GM19023 (cell line): ENCODE measurements at regions not wholly inside any gene's neighbourhood (a gene's known extent, or its start where the extent isn't known, plus 50 kb on each side); places are given as distances from the start of the nearest gene placed in this dataset.
A peak's percentile ranks its signal among the peaks of the same experiment; 100 is the strongest.

Source experiments
- ATAC-seq: cut with Tn5 transposase; IDR thresholded peaks from one replicate; pipeline ENCODE4 v1.9.1; 2021; ENCODE audit warnings: mild to moderate bottlenecking, moderate library complexity; ENCODE audit not compliant: unreplicated experiment

DNA sequence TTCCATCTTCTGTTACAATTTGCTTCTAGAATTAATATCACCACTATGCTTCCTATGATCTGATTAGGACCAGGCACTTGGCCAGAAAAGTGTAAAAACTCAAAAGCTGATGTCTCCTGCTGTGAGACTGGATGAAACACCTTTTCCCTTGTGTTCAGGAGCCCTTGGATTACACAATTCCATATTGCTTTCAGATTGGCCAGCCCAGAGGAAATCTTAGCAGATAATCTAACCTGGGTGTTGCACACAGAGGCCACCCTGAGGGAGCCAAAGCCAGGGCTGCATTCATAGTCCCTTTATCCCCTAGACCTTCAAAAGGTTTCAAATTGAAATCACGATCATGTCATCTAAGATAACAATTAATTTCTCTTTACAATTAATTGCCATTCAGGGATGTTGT is 94.1 kb upstream of the SELENOP start:
- no peak for ATAC-seq

DNA sequence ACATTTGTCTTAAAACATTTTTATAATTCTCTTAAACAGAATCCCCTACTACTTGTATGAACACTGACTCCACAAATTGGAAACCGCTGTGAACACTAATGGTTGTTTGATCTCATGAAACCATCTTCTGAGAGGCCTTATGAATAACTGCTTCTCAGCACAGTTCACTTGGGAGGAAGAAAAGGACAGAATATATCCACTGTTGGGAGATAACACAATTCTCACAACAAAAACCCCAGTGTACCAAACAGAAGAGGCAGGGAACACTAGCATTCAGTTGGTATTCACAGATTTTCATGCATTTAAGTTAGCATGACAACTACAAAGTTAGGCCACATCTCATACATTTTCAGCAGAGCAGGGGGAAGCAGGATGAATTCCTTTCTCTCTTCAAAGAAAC is 89.0 kb upstream of the SELENOP start:
- no peak for ATAC-seq

DNA sequence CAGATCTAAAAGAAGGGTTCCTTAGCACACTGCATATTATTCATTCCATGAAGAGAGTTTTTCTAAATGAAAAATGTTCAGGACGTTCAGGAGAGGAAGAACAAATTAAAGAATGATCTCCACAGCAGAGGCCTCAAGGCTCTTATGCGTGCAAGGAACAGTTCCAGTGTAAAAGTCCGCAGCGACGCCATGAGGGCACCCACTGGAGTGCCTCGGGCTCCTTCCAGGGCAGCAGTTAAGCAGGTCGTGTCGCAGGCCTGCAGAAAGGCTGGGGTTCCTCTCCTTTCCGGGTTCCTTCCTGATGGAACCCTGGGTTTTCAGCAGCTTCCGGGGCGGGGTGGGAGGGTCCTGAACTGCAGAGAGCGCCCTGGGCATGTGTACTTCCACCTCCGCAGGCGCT is 87.1 kb upstream of the SELENOP start:
- ATAC-seq, result no peak

DNA sequence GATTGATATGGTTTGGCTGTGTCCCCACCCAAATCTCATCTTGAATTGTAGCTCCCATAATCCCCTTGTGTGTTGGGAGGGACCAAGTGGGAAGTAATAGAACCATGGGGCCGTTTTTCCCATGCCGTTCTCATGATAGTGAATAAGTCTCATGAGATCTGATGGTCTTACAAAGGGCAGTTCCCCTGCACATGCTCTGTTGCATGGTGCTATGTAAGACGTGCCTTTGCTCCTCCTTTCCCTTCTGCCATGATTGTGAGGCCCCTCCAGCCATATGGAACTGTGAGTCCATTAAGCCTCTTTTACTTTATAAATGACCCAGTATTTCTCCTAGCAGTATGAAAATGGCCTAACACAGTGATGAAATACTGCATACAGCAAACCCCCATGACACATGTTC is 84.8 kb upstream of the SELENOP start:
- ATAC-seq, result no peak

DNA sequence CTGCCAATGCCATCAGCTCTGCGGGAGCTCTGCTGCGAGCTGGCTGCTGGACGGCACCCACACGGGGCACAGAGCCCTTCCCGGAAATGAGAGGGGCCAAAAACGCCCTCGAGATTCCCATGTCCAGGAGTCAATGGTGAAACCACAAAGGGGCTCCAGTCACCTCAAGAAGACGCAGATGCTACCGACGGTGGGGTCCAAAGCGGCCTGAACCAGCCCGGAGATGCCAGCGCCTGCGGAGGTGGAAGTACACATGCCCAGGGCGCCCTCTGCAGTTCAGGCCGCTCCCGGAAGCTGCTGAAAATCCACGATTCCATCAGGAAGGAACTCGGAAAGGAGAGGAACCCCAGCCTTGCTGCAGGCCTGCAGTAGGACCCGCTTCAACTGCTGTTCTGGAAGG is 82.4 kb upstream of the SELENOP start:
- no peak for ATAC-seq

DNA sequence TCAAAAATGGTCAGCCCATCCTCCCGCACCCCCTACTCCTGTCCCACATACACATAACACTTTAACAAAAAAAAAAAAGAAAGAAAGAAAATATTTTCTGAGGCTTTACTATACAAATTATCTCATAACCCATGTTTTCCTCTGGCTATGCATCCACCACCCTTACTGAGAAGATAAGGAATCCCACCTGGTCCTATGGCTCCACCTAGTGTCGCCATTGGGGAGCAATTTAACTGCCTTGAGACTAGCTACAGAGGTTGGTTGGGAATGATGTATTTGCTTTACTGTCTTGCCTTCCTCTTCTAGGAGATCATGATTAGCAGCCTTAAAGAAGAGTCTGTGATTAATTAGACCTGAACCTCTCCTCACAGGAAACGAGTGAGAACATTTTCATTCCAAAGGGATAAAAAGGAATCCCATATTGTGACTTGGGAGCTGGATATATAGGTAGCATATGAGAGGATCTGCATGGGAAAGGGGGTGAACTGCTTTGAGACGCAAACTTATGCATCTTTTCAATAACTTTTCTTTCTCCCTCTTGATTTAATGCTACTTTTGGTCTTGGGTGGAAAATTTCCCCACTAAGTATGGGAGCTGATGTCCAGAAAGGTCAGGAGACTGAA is 77.7 kb upstream of the SELENOP start:
- peak; percentile 97 for ATAC-seq

DNA sequence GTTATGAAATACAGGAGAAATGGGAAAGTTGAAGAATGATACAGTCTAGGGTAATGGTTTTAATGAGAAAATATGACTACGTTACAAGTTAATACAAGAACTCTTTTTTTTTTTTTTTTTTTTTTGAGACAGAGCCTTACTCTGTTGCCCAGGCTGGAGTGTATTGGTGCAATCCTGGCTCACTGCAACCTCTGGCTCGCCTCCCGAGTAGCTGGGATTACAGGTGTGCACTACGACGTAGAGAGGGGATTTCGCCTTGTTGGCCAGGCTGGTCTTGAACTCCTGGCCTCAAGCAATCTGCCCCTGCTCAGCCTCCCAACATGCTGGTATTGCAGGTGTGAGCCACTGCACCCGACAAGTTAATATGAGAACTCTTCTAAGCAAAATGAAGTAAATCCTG is 77.1 kb upstream of the SELENOP start:
- ATAC-seq, result no peak

DNA sequence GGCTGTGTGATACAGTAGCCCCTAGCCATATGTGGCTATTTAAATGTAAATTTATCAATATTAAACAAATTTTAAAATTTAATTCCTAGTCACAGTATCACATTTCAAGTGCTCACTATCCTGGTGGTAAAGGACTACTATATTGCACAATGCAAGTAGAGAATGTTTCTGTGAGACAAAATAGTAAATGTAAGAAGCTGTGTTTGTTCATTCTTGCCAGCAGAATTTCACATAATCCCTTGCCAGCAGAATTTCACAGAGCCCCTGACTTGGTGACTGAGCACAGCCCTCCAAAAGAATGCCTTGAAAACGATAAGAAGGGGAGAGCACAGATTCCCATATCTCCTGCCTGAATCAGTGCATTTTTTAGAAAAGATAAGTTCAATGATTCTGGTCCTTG is 75.9 kb upstream of the SELENOP start:
- ATAC-seq, result no peak

DNA sequence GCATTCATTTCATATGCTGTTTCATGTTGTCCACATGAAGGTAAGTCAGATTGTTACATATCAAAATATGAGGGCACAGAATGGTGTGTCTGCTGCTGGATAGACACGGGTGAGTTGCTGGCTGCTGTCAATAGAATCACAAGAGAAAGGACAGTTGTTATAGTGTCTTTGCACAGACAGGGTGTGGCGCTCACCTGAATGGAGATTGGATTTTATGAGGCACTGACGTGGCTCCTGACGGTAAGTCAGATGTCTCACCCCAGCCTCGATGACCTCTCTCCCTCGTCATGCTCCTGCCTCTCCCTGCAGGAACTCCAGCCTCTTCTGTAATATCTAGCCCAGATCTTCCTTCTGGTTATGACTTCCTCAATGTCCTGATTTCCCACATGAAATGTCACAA is 75.4 kb upstream of the SELENOP start:
- ATAC-seq, result no peak

DNA sequence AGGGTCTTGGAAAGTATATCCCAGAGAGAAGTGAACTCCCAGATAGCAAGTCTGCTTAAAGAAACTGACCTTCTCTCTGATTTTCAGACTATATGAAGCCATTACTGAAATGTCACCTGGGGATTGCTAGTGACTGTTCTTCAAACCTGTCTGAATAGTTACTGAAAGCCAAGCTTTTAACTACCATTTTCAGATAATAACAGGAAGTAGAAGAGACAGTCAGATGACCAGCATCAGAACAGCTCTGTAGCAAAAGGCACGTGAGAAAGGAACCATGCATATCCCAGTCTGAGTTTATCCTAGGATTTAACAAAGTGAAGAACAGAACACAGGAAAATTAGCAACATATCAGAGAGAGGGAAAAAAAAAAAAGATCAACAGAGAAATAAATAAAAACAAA is 74.9 kb upstream of the SELENOP start:
- ATAC-seq, result no peak

DNA sequence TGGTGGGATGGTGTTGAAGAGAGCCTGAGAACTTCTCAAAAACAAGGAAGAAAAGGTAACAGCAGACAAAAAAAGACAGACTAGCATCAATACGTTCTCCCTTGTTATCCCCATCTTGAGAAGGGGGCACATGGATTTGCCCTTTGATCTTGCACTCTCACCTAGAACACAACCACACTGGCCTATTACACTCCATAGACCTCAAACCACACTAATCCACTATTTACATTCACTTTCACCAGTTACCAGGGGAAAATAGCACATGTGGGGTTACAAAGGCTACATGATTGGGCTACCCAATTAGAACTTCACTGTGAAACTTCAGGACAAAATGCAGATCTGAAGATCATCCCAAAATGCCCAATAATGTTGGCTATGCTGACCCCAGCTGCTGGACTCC is 72.6 kb upstream of the SELENOP start:
- no peak for ATAC-seq

DNA sequence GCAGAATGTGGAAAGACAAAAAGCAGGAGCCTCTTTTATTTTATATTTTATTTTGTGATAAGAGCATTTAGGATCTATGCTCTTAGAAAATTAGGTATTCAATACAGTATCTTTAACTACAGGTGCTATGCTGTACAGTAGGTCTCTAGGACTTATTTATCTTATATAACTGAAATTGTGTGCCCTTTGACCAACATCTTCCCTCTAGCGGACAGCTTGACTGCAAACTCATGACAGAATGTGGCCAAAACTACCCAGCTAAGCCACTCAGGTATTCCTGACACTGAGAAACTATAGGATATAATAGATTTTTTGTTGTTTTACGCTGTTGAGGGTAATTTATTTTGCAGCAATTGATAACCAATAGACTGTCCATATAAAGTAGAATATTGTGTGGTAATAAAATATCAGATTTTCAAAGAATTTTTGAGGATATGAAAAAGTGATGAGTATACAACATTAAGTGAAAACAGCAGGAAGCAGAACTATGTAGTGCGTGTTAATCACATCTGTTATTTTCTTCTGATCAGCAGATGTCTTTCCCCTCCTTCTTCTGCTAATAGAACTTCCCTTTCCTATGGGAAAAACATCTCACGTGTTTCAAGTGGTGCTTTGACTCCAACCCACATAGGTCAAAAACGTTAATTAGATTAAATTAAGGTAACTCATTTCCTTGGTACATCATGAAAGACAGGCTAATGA is 69.9 kb upstream of the SELENOP start:
- no peak for ATAC-seq

DNA sequence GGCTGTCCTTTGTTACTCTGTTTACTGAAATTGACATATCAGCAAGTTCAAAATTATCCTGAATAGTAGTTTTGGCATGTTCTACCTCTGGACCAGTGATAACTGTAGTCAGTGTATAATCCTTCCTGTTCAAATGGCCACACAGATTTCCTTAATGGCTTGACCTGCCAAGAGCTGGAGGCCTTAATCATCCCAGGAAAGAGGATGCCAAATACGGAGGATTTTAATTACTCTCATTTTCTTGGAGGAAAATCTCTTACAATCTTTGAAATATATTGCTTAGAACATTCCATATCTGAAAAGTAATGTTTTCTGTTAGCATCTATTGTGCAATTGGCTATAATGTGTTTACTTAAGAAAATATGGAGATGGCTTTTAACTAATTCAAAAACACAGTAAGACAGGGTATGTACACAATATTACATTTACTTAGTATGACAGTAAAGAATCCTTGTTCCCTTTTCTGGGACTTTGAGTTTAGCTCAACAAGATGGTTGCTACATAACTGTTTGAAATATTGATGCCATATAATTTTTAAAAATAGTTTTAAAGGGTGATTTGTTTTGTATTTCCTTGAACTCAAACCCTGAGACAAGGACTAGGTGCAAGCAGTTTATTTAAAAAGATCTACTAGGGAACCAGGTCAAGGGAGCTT is 68.9 kb upstream of the SELENOP start:
- no peak for ATAC-seq

DNA sequence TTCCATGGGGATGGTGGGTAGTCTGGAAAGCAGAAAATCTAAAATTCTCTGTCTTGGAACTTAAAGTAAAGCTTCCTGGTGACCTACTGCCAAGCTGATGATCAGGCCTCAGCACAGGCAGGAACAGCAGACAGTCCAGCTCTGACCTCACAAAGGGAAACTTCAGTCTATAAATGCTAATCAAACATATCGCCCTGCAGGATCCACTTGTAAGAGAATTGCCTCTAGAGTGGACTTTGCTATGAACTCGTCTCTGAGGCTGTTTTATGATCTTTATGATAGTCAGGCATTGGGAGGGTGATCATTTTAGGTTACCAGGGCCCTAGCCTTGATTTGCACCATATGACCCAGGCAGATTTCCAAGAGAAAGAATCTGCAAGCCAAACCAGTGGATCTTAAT is 67.6 kb upstream of the SELENOP start:
- no peak for ATAC-seq

DNA sequence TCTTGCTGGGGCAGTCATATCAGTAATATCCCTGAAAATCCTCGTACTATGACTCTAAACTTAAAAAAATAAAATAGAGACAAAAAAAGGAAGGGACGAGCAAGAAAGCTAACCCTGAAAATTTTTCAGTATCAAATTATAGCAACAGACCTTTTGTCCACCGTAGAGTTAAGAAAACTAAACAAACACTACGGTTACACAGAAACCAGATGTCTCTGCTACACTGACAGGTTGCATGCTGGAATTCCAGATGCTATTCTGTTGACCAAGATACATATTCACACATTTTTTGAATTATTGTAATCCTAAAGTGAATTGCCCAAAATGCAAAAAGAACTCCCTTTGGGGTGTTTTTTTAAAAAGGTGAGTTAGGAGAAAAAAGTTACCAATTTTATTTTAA is 66.9 kb upstream of the SELENOP start:
- ATAC-seq, result no peak

DNA sequence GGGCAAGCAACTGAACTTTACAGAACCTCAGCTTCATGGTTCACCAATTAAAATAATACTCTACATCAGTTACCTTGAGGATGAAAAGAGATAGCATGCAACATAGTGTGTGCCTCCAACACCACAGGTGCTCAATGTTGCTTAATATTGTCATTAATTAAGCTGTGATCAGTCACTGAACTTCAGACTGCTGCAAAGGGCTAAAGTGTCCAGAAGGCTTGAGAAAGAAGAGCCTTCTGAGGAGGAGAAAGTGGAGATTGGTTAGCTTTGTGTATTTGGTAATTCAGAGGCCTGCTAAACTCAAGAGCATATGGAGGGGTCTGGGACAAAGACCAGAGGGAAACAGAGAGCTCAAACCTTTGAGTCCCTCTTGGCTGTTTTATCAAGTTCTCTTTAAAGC is 66.3 kb upstream of the SELENOP start:
- ATAC-seq, result no peak

DNA sequence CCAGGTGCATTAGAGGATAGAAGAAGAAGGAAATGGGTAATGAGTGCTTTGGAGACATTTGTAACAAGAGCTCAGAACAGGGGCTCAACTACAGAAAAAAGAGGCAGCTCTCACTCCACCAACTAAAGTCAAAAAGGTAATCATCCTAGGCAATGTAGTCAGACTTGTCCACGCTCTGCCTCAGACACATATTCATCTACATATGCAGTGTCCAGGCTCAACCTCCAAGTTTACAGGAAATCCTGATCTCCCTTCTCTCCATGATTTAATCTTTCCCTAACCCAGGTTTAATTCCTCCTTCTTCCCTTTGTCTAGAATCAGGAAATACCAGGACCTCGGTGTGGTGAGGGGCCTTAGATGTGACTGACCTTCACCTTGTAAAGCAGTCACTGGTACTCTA is 65.7 kb upstream of the SELENOP start:
- no peak for ATAC-seq

DNA sequence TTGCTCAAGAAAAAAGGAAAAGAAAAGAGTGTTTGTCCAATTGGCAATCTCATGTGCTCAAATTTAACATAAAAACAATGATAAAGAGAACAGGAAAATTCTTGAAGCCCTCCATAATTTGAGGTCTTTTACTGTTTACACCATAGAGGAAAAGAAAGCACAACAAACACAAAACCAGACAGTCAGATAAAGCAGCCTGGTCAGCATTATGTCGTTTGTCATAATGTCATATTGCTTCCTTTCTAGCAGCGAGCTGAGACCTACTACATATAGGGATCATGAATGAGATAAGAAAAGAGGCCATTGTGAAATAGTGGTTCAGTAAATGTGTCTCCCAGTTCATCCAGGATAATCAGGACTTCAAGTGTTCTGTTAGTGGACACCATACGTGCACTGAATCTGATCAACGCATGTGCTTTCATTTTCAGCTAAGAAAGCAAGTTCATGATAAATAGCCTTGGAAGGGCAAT is 64.7 kb upstream of the SELENOP start:
- no peak for ATAC-seq

DNA sequence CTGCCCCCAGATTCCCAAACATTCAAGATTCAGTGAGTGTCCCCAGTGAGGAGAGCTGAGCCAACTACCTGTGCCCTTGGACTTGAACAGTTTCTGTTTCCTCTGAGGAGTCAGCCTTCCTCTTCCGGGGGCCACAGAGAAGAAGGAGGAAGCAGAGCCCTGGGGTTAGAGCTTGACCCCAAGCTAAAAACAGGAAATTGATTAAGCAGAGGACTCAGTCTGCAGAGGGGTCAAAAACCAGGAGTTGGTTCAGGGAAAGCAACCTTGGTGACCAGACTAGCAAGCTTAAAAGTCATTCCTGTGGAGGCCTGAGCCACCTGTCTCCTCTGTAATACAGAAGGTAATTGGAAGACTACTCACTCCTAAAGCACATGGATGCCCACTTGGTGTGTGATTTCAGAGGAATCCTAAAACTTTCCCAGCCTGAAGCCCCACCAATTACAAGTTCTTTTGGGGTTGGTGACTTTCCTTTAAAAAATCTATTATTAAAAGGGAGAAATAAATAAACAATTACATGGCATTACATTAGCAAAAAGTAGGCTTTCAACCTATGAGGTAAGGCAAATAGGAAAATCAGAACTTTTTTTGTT is 64.2 kb upstream of the SELENOP start:
- no peak for ATAC-seq

DNA sequence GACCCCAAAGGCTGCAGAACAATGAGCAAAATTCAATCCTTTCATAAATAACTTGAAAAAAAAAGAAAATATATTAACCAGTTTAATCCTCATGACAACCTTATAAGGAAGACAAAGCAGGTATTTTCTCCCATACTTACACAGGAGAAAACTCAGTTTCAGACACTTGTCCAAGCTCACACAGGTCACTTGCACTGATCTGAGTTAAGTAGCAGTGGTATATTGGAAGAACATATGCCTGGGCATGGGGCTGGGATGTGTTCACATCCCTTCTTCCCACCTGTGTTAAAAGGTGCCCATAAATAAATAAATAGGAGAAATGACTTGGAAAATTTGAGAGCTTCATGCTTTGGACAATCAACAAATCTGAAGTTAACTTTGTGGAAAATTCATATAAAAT is 63.5 kb upstream of the SELENOP start:
- ATAC-seq, result no peak

DNA sequence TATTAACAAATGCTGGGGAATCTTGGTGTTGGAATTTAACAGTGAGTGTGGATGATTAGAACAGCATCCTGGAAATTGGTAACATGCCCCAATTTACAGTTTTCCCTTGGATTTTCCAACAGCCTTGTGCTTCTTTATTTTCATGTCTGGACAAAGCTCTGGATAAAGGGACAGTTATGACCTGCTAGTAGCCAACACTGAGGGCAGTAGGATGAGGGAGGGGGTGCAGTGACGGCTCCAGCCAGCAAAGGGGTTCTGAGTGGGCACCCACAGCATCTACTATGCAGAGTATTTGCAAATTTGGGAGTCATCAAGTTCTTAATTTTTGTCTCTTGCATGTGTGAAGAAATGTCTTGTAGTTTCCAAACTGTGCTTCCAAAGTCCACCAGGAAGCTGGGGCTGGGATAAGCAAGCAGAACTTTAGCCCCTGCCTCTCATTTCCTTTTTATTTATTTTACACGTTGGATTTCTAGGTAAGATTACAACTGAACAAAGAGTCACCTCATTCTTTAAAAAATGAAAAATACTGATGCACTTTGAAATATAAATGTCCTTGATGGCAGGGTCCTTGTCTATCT is 63.0 kb upstream of the SELENOP start:
- no peak for ATAC-seq

DNA sequence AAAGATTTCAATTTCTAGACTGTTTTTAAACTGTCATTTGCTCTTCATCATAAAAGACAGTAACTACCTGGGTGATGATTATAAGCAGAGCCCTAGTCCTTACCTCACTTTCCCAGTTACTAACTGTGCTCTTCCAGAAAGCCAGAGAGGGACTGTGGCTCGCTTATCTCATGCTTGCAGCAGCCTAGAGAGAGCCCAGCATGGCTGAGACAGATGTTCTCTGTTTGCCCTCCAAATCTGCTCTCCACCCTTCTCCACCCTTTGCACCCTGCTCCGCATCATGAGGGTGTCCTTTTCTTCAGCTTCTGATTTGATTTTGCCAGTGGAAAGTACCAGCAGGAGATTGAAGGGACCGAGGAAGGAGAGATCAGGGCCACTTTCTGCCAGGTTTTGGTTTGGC is 61.2 kb upstream of the SELENOP start:
- no peak for ATAC-seq
